Thyroid gland (tissue), 4 donors: ENCODE measurements at regions not wholly inside any gene's neighbourhood (a gene's known extent, or its start where the extent isn't known, plus 50 kb on each side); places are given as distances from the start of the nearest gene placed in this dataset.

Source experiments
- POLR2A ChIP-seq, 2 donors: fragments of 450-650 bp; IDR thresholded peaks; one replicate each; pipeline ENCODE4 v1.6.1; 2017; ENCODE audit warnings: antibody characterized with exemption in 2 of 2, mild to moderate bottlenecking in 2 of 2, moderate library complexity in 1 of 2
- TF ChIP-seq, protein P1 (sequence below), 6 experiments: fragments of 200-600 bp in 3 of 6; fragments of 450-650 bp in 3 of 6; sonication (generic) in 3 of 6; IDR thresholded peaks; one replicate each; pipeline ENCODE4 v1.5.1; 2016 to 2019; ENCODE audit warnings: antibody characterized with exemption in 6 of 6, mild to moderate bottlenecking in 2 of 6, inconsistent platforms in 1 of 6, moderate library complexity in 1 of 6

DNA sequence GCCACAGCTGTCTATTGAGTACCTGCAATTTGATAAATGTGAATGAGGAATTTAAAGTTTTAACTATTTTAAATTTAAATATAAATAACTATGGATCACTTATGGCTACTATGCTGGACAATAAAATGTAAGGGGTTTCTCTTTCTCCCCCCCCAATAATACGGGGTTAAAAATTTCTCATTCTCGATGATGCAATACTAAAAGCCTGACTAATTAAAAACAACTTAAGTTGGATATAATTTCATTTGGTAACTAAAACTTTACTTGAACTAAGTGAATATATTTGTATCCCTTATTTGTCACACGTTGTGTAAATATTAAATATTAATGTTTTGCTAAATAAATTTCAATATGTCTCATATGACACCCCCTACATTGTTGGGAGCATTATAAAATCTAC, 297.3 kb downstream of the GRB14 start:
- TF ChIP-seq, protein P1, sequence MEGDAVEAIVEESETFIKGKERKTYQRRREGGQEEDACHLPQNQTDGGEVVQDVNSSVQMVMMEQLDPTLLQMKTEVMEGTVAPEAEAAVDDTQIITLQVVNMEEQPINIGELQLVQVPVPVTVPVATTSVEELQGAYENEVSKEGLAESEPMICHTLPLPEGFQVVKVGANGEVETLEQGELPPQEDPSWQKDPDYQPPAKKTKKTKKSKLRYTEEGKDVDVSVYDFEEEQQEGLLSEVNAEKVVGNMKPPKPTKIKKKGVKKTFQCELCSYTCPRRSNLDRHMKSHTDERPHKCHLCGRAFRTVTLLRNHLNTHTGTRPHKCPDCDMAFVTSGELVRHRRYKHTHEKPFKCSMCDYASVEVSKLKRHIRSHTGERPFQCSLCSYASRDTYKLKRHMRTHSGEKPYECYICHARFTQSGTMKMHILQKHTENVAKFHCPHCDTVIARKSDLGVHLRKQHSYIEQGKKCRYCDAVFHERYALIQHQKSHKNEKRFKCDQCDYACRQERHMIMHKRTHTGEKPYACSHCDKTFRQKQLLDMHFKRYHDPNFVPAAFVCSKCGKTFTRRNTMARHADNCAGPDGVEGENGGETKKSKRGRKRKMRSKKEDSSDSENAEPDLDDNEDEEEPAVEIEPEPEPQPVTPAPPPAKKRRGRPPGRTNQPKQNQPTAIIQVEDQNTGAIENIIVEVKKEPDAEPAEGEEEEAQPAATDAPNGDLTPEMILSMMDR (IDR thresholded peaks at IDR 0.05), result no peak
- TF ChIP-seq POLR2A (IDR thresholded peaks at IDR 0.05), result no peak
